ENCODE measurements at regions not wholly inside any gene's neighbourhood (a gene's known extent, or its start where the extent isn't known, plus 50 kb on each side); places are given as distances from the start of the nearest gene placed in this dataset.

DNA sequence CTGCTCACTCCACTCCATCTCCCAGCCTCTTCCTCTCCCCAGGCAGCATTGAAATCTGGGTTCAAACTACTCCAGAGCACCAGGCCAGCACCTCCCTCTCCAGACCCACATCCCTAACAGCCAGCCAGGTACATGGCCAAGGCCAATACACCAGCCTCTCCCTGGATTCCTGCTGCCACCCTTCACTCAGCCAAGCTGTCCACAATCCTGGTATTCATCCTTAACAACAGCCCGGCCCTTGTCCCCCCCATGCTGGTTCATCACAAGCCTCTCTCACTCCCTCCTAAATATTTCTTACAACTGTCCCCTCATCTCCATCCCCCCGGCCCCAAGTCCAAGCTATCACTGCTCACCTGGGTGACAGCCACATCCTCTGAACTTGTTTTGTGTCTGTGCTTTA lies 129.9 kb upstream of the HAAO start:
- TF ChIP-seq ZBTB7A (IDR thresholded peaks at IDR 0.05; ENCODE audit: low read depth) = no peak
- no peak for TF ChIP-seq TAF1 (IDR thresholded peaks at IDR 0.05; ENCODE audit: low read depth)

DNA sequence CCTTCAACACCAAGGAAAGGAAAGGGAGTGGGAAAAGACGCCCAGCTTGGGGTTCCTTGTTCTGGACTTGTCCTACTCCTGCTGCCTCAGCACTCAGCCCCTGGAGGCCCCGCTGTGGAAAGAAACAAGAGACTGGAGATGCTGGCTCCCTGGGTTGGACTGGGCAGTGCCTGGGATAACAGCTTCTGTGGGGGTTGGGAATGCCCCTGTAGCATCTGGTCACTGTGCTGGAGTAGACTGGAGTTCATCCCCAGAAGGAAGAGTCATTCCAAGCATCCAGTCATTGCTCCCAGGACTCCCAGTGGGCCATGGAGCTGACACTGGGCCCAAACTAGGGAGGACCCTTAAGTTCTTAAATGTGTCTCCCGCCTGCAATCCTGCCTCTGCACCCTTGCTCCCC lies 129.3 kb upstream of the HAAO start:
- no peak for TF ChIP-seq CEBPB (IDR thresholded peaks at IDR 0.05)
- TF ChIP-seq TEAD4 (IDR thresholded peaks at IDR 0.05) = no peak
- TF ChIP-seq ZBTB7A (IDR thresholded peaks at IDR 0.05; ENCODE audit: low read depth) = no peak
- no peak for TF ChIP-seq YY1 (IDR thresholded peaks at IDR 0.05; ENCODE audit: low read depth)
- no peak for TF ChIP-seq EGR1 (IDR thresholded peaks at IDR 0.05)
- TF ChIP-seq TAF1 (IDR thresholded peaks at IDR 0.05; ENCODE audit: low read depth) = no peak
- no peak for TF ChIP-seq NFIC (IDR thresholded peaks at IDR 0.05)
- TF ChIP-seq EP300 (IDR thresholded peaks at IDR 0.05; ENCODE audit: borderline replicate concordance) = no peak
- TF ChIP-seq CREB1 (IDR thresholded peaks at IDR 0.05; ENCODE audit: low read depth) = no peak
- TF ChIP-seq, protein P1, sequence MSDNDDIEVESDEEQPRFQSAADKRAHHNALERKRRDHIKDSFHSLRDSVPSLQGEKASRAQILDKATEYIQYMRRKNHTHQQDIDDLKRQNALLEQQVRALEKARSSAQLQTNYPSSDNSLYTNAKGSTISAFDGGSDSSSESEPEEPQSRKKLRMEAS (IDR thresholded peaks at IDR 0.05) = no peak
- TF ChIP-seq RAD21 (IDR thresholded peaks at IDR 0.05; ENCODE audit: low read depth) = no peak
- TF ChIP-seq, protein P2, sequence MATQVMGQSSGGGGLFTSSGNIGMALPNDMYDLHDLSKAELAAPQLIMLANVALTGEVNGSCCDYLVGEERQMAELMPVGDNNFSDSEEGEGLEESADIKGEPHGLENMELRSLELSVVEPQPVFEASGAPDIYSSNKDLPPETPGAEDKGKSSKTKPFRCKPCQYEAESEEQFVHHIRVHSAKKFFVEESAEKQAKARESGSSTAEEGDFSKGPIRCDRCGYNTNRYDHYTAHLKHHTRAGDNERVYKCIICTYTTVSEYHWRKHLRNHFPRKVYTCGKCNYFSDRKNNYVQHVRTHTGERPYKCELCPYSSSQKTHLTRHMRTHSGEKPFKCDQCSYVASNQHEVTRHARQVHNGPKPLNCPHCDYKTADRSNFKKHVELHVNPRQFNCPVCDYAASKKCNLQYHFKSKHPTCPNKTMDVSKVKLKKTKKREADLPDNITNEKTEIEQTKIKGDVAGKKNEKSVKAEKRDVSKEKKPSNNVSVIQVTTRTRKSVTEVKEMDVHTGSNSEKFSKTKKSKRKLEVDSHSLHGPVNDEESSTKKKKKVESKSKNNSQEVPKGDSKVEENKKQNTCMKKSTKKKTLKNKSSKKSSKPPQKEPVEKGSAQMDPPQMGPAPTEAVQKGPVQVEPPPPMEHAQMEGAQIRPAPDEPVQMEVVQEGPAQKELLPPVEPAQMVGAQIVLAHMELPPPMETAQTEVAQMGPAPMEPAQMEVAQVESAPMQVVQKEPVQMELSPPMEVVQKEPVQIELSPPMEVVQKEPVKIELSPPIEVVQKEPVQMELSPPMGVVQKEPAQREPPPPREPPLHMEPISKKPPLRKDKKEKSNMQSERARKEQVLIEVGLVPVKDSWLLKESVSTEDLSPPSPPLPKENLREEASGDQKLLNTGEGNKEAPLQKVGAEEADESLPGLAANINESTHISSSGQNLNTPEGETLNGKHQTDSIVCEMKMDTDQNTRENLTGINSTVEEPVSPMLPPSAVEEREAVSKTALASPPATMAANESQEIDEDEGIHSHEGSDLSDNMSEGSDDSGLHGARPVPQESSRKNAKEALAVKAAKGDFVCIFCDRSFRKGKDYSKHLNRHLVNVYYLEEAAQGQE (IDR thresholded peaks at IDR 0.05; ENCODE audit: low read depth) = no peak
- no peak for TF ChIP-seq TCF12 (IDR thresholded peaks at IDR 0.05; ENCODE audit: low read depth)
- TF ChIP-seq, protein P3, sequence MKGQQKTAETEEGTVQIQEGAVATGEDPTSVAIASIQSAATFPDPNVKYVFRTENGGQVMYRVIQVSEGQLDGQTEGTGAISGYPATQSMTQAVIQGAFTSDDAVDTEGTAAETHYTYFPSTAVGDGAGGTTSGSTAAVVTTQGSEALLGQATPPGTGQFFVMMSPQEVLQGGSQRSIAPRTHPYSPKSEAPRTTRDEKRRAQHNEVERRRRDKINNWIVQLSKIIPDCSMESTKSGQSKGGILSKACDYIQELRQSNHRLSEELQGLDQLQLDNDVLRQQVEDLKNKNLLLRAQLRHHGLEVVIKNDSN (IDR thresholded peaks at IDR 0.05) = no peak
- no peak for TF ChIP-seq FOXM1 (IDR thresholded peaks at IDR 0.05; ENCODE audit: borderline replicate concordance, low read depth)

DNA sequence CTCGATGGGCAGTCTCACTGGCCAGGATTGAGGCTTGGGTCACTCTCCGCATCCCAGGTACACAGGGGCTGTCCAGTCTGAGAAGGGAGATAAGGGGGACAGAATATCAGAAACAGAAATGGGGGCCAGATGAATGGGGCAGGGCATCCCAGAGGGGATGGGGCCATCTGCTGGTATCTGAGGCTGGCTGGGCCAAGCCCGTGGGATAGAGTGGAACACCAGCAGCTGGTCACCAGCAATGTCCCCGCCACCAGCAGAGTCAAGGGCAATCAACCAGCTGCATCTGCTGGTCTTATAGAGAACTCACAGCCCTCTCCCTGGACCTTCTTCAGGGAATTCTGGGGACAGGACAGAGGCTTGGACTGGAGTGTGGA lies 128.8 kb upstream of the HAAO start:
- TF ChIP-seq RAD21 (IDR thresholded peaks at IDR 0.05; ENCODE audit: low read depth) (no peak), CEBPB (IDR thresholded peaks at IDR 0.05) (no peak)

DNA sequence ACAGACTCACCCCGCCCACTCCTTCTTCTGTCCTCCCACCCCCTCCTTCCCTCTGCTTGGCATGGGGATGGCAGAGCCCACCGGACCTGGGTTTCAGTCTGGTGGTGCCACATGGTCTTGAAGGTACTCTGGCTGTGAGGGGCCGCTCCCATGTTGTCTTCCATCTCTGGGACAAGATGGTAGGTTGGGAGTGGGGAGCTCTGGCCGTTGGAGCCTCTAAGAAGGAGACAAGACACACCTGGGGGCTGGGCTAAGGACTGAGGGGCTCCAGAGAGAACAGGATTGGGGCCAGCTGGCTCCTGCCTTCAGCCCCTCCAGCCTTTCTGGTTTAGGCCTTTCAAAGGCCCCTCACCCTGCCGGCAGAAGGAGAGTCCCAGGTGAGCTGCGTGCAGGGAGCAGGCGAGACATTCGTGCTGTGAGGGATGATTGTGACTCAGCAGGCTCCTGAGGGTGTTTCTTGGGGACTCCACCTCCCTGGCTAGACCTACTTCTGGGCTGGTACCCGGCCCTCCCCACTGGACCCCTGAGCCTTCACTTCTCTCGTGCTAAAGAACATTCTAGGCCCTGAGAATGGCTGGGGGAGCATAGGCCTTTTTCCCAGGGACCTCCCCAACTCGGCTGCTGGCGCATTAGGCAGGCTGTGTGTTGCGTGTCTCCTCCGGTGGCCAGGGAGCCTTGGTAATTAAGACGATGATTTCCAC lies 128.2 kb upstream of the HAAO start:
- TF ChIP-seq EGR1 (IDR thresholded peaks at IDR 0.05) (no peak), TEAD4 (IDR thresholded peaks at IDR 0.05) (no peak), YY1 (IDR thresholded peaks at IDR 0.05; ENCODE audit: low read depth) (no peak), CEBPB (IDR thresholded peaks at IDR 0.05) (no peak), RAD21 (IDR thresholded peaks at IDR 0.05; ENCODE audit: low read depth) (no peak), EP300 (IDR thresholded peaks at IDR 0.05; ENCODE audit: borderline replicate concordance) (no peak), CREB1 (IDR thresholded peaks at IDR 0.05; ENCODE audit: low read depth) (no peak)
- TF ChIP-seq, protein P3 (IDR thresholded peaks at IDR 0.05) = no peak
- TF ChIP-seq, protein P2 (IDR thresholded peaks at IDR 0.05; ENCODE audit: low read depth) = no peak

DNA sequence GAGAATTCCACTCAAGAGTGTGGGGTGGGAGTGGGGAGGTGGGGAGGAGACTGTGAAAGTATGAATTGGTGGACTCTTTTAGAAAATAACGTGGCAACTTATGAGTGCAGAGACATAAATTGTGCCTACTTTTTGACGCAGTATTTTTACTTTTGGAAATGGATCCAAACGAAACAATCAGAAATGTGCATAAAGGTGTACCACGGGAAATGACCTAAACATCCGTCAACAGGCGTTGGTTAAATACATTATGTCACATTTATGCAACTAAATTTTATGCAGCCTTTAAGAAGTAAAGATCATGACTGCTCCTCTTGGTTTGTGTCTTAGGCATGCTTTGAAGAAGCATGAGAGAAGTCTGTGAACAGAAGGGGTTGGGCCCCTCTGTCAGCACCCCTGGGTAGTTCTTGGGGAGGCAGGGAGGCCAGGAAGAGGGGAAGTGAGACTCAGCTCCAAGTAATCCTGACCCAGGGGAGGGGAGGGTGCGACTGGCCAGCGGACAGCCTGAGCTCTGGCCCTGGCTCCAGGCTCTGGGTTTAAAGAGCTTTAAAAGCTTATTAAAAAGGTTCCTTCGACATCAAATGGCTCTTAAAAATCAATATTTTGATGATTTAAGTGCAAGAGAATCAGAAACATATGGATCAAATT lies 126.4 kb upstream of the HAAO start:
- TF ChIP-seq, protein P1 (IDR thresholded peaks at IDR 0.05) = no peak
- no peak for TF ChIP-seq YY1 (IDR thresholded peaks at IDR 0.05; ENCODE audit: low read depth)
- no peak for TF ChIP-seq CEBPB (IDR thresholded peaks at IDR 0.05)
- no peak for TF ChIP-seq TEAD4 (IDR thresholded peaks at IDR 0.05)
- TF ChIP-seq ZBTB7A (IDR thresholded peaks at IDR 0.05; ENCODE audit: low read depth) = no peak

DNA sequence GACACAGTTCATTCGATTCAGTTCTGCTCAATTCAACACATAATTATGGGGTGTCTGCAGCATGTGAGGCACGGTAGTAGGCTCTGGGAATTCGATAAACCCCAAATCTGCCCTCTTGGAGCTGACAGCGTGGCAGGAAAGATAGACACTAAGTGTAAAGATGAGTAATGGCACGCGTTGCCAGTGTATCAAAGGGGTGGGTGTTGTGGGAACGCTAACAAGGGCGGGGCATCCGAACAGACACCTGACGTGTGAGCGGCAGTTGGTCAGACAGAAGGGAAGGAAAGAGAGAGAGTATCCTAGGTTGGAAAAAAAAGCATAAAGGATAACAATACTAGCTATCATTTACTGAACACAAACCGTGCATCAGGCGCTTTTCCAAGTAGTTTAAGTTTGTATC lies 125.7 kb upstream of the HAAO start:
- TF ChIP-seq ZBTB7A (IDR thresholded peaks at IDR 0.05; ENCODE audit: low read depth) (no peak), RAD21 (IDR thresholded peaks at IDR 0.05; ENCODE audit: low read depth) (no peak), EGR1 (IDR thresholded peaks at IDR 0.05) (no peak), CEBPB (IDR thresholded peaks at IDR 0.05) (no peak), NFIC (IDR thresholded peaks at IDR 0.05) (no peak), CREB1 (IDR thresholded peaks at IDR 0.05; ENCODE audit: low read depth) (no peak), TCF12 (IDR thresholded peaks at IDR 0.05; ENCODE audit: low read depth) (no peak), FOXM1 (IDR thresholded peaks at IDR 0.05; ENCODE audit: borderline replicate concordance, low read depth) (no peak), YY1 (IDR thresholded peaks at IDR 0.05; ENCODE audit: low read depth) (no peak), TAF1 (IDR thresholded peaks at IDR 0.05; ENCODE audit: low read depth) (no peak), TEAD4 (IDR thresholded peaks at IDR 0.05) (no peak), EP300 (IDR thresholded peaks at IDR 0.05; ENCODE audit: borderline replicate concordance) (no peak)
- TF ChIP-seq, protein P3 (IDR thresholded peaks at IDR 0.05) = no peak
- TF ChIP-seq, protein P2 (IDR thresholded peaks at IDR 0.05; ENCODE audit: low read depth) = no peak
- TF ChIP-seq, protein P1 (IDR thresholded peaks at IDR 0.05) = no peak

Measured in Ishikawa (cell line).